ENCODE measurements at regions not wholly inside any gene's neighbourhood (a gene's known extent, or its start where the extent isn't known, plus 50 kb on each side); places are given as distances from the start of the nearest gene placed in this dataset.

DNA sequence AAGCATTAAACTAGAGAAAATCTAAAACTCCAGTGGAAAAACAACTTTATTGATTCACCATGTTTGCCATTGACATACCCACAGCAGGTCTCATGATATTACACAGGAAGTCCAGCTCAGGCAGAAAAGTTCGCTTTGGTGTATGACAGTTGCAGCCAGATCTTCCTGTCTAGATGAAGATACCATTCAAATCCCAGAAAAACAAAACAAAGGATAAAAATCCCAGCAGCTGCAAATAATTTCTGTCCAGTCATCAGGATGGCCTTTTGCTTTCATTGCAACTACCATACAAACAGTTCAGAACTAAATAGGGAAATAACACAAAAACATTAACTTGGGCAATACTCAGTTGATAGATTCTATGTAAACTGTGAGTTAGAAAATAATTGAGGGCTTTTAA is 136.0 kb upstream of the NREP start:
- H3K4me3 ChIP-seq, result no peak overlapping the region
- WGBS, 2 donors, result 65 to 76% methylated on average over 1 of the region's 1 CpG
- no peaks in the 10 kb centered on the region for H3K4me1 ChIP-seq
- peaks cover 0 to 8% (median 0%) of the 10 kb centered on the region in 3 donors for H3K9me3 ChIP-seq
- no peak for ATAC-seq
- H3K27ac ChIP-seq, result no peak overlapping the region
- intact Hi-C loops (cut with DNase I), result no loop called here
- no peak for TF ChIP-seq POLR2A (IDR thresholded peaks at IDR 0.05)
- TF ChIP-seq, protein P1, sequence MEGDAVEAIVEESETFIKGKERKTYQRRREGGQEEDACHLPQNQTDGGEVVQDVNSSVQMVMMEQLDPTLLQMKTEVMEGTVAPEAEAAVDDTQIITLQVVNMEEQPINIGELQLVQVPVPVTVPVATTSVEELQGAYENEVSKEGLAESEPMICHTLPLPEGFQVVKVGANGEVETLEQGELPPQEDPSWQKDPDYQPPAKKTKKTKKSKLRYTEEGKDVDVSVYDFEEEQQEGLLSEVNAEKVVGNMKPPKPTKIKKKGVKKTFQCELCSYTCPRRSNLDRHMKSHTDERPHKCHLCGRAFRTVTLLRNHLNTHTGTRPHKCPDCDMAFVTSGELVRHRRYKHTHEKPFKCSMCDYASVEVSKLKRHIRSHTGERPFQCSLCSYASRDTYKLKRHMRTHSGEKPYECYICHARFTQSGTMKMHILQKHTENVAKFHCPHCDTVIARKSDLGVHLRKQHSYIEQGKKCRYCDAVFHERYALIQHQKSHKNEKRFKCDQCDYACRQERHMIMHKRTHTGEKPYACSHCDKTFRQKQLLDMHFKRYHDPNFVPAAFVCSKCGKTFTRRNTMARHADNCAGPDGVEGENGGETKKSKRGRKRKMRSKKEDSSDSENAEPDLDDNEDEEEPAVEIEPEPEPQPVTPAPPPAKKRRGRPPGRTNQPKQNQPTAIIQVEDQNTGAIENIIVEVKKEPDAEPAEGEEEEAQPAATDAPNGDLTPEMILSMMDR (IDR thresholded peaks at IDR 0.05), result no peak
- no peak for DNase-seq
- no peaks in the 10 kb centered on the region for H3K36me3 ChIP-seq (replicated peaks in 1 of 2; ENCODE audit: insufficient read depth in 1 of 2, low read depth in 2 of 2)
- H3K27me3 ChIP-seq, result no peaks in the 10 kb centered on the region

DNA sequence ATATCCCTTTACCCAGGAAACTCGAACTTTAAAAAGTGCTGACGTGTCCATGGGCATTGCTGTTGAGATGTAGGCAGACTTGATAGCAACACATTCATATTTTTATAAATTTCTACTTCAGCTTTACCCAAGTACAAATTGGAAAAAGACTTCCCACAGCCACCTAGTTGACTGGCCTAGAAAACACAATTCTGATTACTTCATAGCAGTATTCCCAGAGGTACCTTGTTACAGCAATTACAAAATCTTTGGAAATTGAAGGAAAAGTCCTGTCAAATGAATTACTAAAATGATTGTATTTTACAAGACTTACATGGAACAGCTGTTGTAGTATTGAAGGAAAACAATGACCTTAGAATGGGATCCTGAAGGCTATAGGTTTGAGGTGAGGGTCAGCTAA is 130.7 kb upstream of the NREP start:
- no peaks in the 10 kb centered on the region for H3K36me3 ChIP-seq (replicated peaks in 1 of 2; ENCODE audit: insufficient read depth in 1 of 2, low read depth in 2 of 2)
- H3K9me3 ChIP-seq, result peaks cover 0 to 8% (median 0%) of the 10 kb centered on the region in 3 donors
- no peaks in the 10 kb centered on the region for H3K4me1 ChIP-seq
- H3K27ac ChIP-seq, result no peak overlapping the region
- intact Hi-C loops (cut with DNase I), result no loop called here
- no peak overlapping the region for H3K4me3 ChIP-seq
- H3K27me3 ChIP-seq, result no peaks in the 10 kb centered on the region
- 87 to 88% methylated on average over 2 of the region's 2 CpGs for WGBS, 2 donors
- ATAC-seq (no peak), DNase-seq (no peak)
- no peak for TF ChIP-seq POLR2A (IDR thresholded peaks at IDR 0.05)
- TF ChIP-seq, protein P1 (IDR thresholded peaks at IDR 0.05), result no peak

DNA sequence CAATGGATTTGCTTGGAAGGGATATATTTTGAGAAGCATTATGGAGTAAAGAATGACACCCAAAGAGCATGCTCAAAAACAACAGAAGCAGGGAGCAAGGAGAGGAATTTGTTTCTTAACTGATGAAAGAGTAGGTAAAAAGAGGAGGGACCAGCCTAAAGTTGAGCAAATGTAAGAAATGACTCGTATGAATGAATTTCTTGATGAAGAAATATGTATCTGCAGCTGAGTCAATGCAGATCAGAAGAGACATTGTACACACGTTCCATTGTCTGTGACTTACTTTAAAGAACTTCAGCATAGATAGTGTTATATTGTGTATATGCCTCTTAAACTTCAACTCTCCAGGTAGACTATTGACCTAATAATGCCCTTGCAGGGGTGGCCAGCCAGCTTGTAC is 112.7 kb upstream of the NREP start:
- ATAC-seq (no peak), DNase-seq (no peak)
- intact Hi-C loops (cut with DNase I), result no loop called here
- Histone ChIP-seq H3K4me1 (no peaks in the 10 kb centered on the region), H3K4me3 (no peak overlapping the region), H3K27me3 (no peaks in the 10 kb centered on the region), H3K27ac (no peak overlapping the region), H3K36me3 (replicated peaks in 1 of 2; ENCODE audit: insufficient read depth in 1 of 2, low read depth in 2 of 2) (no peaks in the 10 kb centered on the region), H3K9me3 (no peaks in the 10 kb centered on the region)
- no peak for TF ChIP-seq POLR2A (IDR thresholded peaks at IDR 0.05)
- TF ChIP-seq, protein P1 (IDR thresholded peaks at IDR 0.05), result no peak
- WGBS, 2 donors, result 73 to 75% methylated on average over 2 of the region's 2 CpGs

DNA sequence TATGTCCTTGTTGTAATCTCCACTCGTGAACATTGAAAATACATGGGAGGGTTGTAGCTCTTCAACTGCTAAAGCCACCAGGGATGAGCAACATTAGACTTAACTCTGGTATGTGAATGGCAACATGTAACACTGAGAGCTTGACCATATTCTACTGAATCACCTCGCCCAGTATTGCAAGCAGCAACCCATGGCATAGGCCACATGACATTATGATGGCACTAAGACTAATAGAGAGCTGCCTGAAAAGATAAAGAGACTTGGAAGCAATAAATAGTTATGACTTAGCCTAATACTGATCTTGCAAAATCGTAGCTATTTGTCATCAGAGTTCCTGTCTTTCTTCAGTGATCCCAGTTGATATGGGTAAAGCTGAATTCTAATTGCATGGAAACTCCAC is 108.4 kb upstream of the NREP start:
- 74 to 83% methylated on average over 3 of the region's 3 CpGs for WGBS, 2 donors
- H3K36me3 ChIP-seq (replicated peaks in 1 of 2; ENCODE audit: insufficient read depth in 1 of 2, low read depth in 2 of 2), result no peaks in the 10 kb centered on the region
- H3K27ac ChIP-seq, result no peak overlapping the region
- TF ChIP-seq, protein P1 (IDR thresholded peaks at IDR 0.05), result no peak
- no peak for TF ChIP-seq POLR2A (IDR thresholded peaks at IDR 0.05)
- intact Hi-C loops (cut with DNase I), result no loop called here
- no peaks in the 10 kb centered on the region for H3K9me3 ChIP-seq
- ATAC-seq (no peak), DNase-seq (no peak)
- H3K4me1 ChIP-seq, result no peaks in the 10 kb centered on the region
- H3K4me3 ChIP-seq, result no peak overlapping the region
- H3K27me3 ChIP-seq, result no peaks in the 10 kb centered on the region

DNA sequence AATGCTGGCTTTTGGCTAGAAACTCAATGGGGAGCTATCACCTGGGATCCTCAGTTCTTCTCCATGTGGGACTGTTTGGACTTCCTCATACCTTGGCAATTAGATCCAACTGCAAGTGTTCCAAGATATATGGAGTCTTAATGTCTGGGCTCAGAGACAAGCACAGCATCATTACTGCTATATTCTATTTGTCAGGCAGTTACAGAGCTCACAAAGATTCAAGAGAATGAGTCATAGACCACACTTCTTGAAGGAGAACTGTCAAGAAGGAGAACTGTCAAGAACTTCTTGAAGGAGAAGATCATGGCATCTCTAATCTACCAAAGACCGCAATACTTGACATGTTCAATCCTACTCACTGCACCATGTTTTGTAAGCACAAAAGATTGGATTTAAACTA is 106.8 kb upstream of the NREP start:
- no peak for ATAC-seq
- Histone ChIP-seq H3K27ac (no peak overlapping the region), H3K27me3 (no peaks in the 10 kb centered on the region), H3K9me3 (no peaks in the 10 kb centered on the region), H3K4me3 (no peak overlapping the region), H3K36me3 (replicated peaks in 1 of 2; ENCODE audit: insufficient read depth in 1 of 2, low read depth in 2 of 2) (no peaks in the 10 kb centered on the region), H3K4me1 (no peaks in the 10 kb centered on the region)
- DNase-seq, result no peak
- intact Hi-C loops (cut with DNase I), result no loop called here
- TF ChIP-seq, protein P1 (IDR thresholded peaks at IDR 0.05), result no peak
- no peak for TF ChIP-seq POLR2A (IDR thresholded peaks at IDR 0.05)
- 97% methylated on average over 1 of the region's 1 CpG for WGBS, 2 donors
